ENCODE measurements at regions not wholly inside any gene's neighbourhood (a gene's known extent, or its start where the extent isn't known, plus 50 kb on each side); places are given as distances from the start of the nearest gene placed in this dataset.
"Not testable (repeated sequence)": the region's sequence is repeated elsewhere in the genome, so short reads cannot be mapped to it uniquely, and the experiment has no call there.

GRCh38 chr12:94836952-94837670 is 166.4 kb downstream of the NDUFA12 start:
- peaks cover 11% of the 10 kb centered on the region for H3K4me1 ChIP-seq (ENCODE audit: control insufficient read depth, insufficient read depth, low read length, poor library complexity, severe bottlenecking)
- not testable (repeated sequence) for H3K9me3 ChIP-seq (ENCODE audit: control insufficient read depth, low read length); H3K36me3 ChIP-seq (ENCODE audit: control insufficient read depth, insufficient read depth, low read length); H3K27ac ChIP-seq (ENCODE audit: low read depth, low read length, severe bottlenecking); H3K4me3 ChIP-seq (ENCODE audit: extremely low read depth, insufficient read depth, low read length, poor library complexity, severe bottlenecking)
- WGBS, 2 experiments (ENCODE audit: insufficient coverage in 2 of 2): 85 to 88% methylated on average over 6 to 8 of the region's 13 CpGs

DNA sequence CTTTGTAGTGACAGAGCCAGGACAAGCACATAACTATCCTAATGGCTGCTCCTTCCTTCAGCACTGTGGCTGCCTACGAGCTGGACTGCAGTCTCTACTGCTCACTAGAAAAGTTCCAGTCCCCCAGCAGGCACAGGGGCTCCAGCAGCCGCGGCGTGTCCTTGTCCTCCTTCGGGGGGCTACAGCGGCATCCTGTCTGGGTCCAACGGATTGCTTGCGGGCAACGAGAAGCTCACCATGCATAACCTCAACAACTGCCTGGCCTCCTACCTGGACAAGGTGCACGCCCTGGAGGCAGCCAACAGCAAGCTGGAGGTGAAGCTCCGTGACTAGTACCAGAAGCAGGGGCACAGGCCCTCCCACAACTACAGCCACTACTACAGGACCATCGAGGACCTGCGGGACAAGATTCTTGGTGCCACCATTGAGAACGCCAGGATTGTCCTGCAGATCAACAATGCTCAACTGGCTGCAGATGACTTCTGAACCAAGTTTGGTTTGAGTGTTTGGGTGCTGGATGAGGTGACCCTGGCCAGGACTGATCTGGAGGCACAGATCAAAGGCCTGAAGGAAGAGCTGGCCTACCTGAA is 169.4 kb downstream of the NDUFA12 start:
- H3K9me3 ChIP-seq (ENCODE audit: control insufficient read depth, low read length): no peaks in the 10 kb centered on the region
- H3K27ac ChIP-seq (ENCODE audit: low read depth, low read length, severe bottlenecking): peak overlapping the region; percentile 81
- H3K4me1 ChIP-seq (ENCODE audit: control insufficient read depth, insufficient read depth, low read length, poor library complexity, severe bottlenecking): peaks cover 11% of the 10 kb centered on the region
- no peaks in the 10 kb centered on the region for H3K36me3 ChIP-seq (ENCODE audit: control insufficient read depth, insufficient read depth, low read length)
- WGBS, 2 experiments (ENCODE audit: insufficient coverage in 2 of 2): 94 to 99% methylated on average over 11 to 13 of the region's 14 CpGs
- H3K4me3 ChIP-seq (ENCODE audit: extremely low read depth, insufficient read depth, low read length, poor library complexity, severe bottlenecking): no peak overlapping the region

GRCh38 chr12:94832780-94833681 is 170.5 kb downstream of the NDUFA12 start:
- H3K4me3 ChIP-seq (ENCODE audit: extremely low read depth, insufficient read depth, low read length, poor library complexity, severe bottlenecking): no peak overlapping the region
- H3K27ac ChIP-seq (ENCODE audit: low read depth, low read length, severe bottlenecking): peak overlapping the region; percentile 81
- WGBS, 2 experiments (ENCODE audit: insufficient coverage in 2 of 2): 53 to 66% methylated on average over 9 to 15 of the region's 15 CpGs
- no peaks in the 10 kb centered on the region for H3K36me3 ChIP-seq (ENCODE audit: control insufficient read depth, insufficient read depth, low read length)
- H3K9me3 ChIP-seq (ENCODE audit: control insufficient read depth, low read length): no peaks in the 10 kb centered on the region
- peaks cover 11% of the 10 kb centered on the region for H3K4me1 ChIP-seq (ENCODE audit: control insufficient read depth, insufficient read depth, low read length, poor library complexity, severe bottlenecking)

- no peak overlapping the region for H3K27ac ChIP-seq (ENCODE audit: low read depth, low read length, severe bottlenecking)
- H3K4me1 ChIP-seq (ENCODE audit: control insufficient read depth, insufficient read depth, low read length, poor library complexity, severe bottlenecking): peaks cover 11% of the 10 kb centered on the region
- H3K36me3 ChIP-seq (ENCODE audit: control insufficient read depth, insufficient read depth, low read length): no peaks in the 10 kb centered on the region
- H3K4me3 ChIP-seq (ENCODE audit: extremely low read depth, insufficient read depth, low read length, poor library complexity, severe bottlenecking): no peak overlapping the region
- WGBS, 2 experiments (ENCODE audit: insufficient coverage in 2 of 2): 80% methylated on average over 1 of the region's 3 CpGs; no CpG with 5 or more reads in 1 of the 2 experiments
- H3K9me3 ChIP-seq (ENCODE audit: control insufficient read depth, low read length): no peaks in the 10 kb centered on the region
Measured at GRCh38 chr12:94832105-94832504, 171.4 kb downstream of the NDUFA12 start.

DNA sequence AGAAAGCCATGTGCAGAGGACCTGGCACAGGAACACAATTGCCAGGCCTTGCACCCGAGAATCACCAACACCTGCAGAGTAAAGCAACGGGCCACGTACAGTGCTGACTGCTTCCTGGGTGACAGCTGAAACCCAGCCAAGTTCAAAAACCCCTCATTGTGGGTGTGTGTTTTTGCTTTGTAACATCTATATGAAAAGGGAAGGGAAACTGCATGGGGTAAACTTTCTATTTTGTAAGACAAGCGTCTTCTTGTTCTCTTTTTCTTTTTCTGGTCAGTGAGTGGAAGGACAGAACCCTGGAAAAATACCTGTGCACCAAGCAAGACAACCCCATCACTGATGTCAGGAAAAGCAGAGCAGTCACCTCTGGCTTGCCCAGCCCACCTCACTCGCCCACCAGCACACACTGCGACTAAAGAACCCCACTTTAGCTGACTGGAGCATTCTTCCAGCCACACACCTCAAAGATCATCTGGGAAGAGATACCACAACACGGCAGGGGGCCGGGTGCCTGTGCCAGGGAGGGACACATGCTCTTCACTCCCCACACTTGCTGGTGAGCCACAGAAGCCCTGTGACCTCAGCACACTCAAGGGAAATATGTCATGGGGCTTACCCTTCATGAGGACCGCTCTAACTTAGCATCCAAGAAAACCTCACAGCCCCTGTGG is 172.3 kb downstream of the NDUFA12 start:
- no peaks in the 10 kb centered on the region for H3K9me3 ChIP-seq (ENCODE audit: control insufficient read depth, low read length)
- 87 to 98% methylated on average over 9 of the region's 9 CpGs for WGBS, 2 experiments (ENCODE audit: insufficient coverage in 2 of 2)
- H3K4me1 ChIP-seq (ENCODE audit: control insufficient read depth, insufficient read depth, low read length, poor library complexity, severe bottlenecking): peaks cover 11% of the 10 kb centered on the region

GRCh38 chr12:94829552-94829951 is 173.9 kb downstream of the NDUFA12 start:
- no peaks in the 10 kb centered on the region for H3K36me3 ChIP-seq (ENCODE audit: control insufficient read depth, insufficient read depth, low read length)
- H3K4me1 ChIP-seq (ENCODE audit: control insufficient read depth, insufficient read depth, low read length, poor library complexity, severe bottlenecking): peaks cover 11% of the 10 kb centered on the region
- H3K27ac ChIP-seq (ENCODE audit: low read depth, low read length, severe bottlenecking): no peak overlapping the region
- no peak overlapping the region for H3K4me3 ChIP-seq (ENCODE audit: extremely low read depth, insufficient read depth, low read length, poor library complexity, severe bottlenecking)
- H3K9me3 ChIP-seq (ENCODE audit: control insufficient read depth, low read length): no peaks in the 10 kb centered on the region
- WGBS, 2 experiments (ENCODE audit: insufficient coverage in 2 of 2): no CpG with 5 or more reads among the region's 1 CpG

More for the DNA sequence above, 172.3 kb downstream of the NDUFA12 start:
- H3K36me3 ChIP-seq (ENCODE audit: control insufficient read depth, insufficient read depth, low read length): no peaks in the 10 kb centered on the region
- no peak overlapping the region for H3K27ac ChIP-seq (ENCODE audit: low read depth, low read length, severe bottlenecking)
- no peak overlapping the region for H3K4me3 ChIP-seq (ENCODE audit: extremely low read depth, insufficient read depth, low read length, poor library complexity, severe bottlenecking)

DNA sequence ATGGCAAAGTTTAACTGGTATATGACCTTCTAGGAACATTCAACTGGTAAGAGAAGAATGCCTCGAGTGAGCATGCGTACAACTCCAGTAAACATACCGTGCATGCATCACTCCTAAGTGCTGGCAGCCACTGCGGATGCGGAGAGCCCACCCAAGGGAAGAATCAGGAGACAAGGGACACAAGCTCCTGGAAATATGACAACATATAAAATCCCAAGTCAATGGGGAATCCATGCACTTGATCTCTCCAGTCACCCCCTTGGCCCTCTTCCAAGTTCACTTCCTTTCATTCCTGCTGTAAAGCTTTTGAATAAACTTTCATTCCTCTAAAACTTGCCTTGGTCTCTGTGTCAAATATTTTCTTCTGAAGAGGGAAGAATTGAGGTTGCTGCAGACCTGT is 168.7 kb upstream of the TMCC3 start:
- H3K36me3 ChIP-seq (ENCODE audit: control insufficient read depth, insufficient read depth, low read length): no peaks in the 10 kb centered on the region
- no peaks in the 10 kb centered on the region for H3K4me1 ChIP-seq (ENCODE audit: control insufficient read depth, insufficient read depth, low read length, poor library complexity, severe bottlenecking)
- 89 to 91% methylated on average over 5 of the region's 5 CpGs for WGBS, 2 experiments (ENCODE audit: insufficient coverage in 2 of 2)
- no peak overlapping the region for H3K4me3 ChIP-seq (ENCODE audit: extremely low read depth, insufficient read depth, low read length, poor library complexity, severe bottlenecking)
- H3K27ac ChIP-seq (ENCODE audit: low read depth, low read length, severe bottlenecking): no peak overlapping the region
- peaks cover 4% of the 10 kb centered on the region for H3K9me3 ChIP-seq (ENCODE audit: control insufficient read depth, low read length)

- Histone ChIP-seq H3K36me3 (ENCODE audit: control insufficient read depth, insufficient read depth, low read length) (no peaks in the 10 kb centered on the region), H3K4me3 (ENCODE audit: extremely low read depth, insufficient read depth, low read length, poor library complexity, severe bottlenecking) (no peak overlapping the region), H3K27ac (ENCODE audit: low read depth, low read length, severe bottlenecking) (no peak overlapping the region), H3K9me3 (ENCODE audit: control insufficient read depth, low read length) (peaks cover 12% of the 10 kb centered on the region), H3K4me1 (ENCODE audit: control insufficient read depth, insufficient read depth, low read length, poor library complexity, severe bottlenecking) (no peaks in the 10 kb centered on the region)
- WGBS, 2 experiments (ENCODE audit: insufficient coverage in 2 of 2): 80% methylated on average over 1 of the region's 1 CpG; no CpG with 5 or more reads in 1 of the 2 experiments
Measured at GRCh38 chr12:94817695-94818075, 167.3 kb upstream of the TMCC3 start.

- peaks cover 15% of the 10 kb centered on the region for H3K9me3 ChIP-seq (ENCODE audit: control insufficient read depth, low read length)
- not testable (repeated sequence) for H3K36me3 ChIP-seq (ENCODE audit: control insufficient read depth, insufficient read depth, low read length); H3K4me1 ChIP-seq (ENCODE audit: control insufficient read depth, insufficient read depth, low read length, poor library complexity, severe bottlenecking); H3K4me3 ChIP-seq (ENCODE audit: extremely low read depth, insufficient read depth, low read length, poor library complexity, severe bottlenecking); H3K27ac ChIP-seq (ENCODE audit: low read depth, low read length, severe bottlenecking)
- WGBS, 2 experiments (ENCODE audit: insufficient coverage in 2 of 2): 86 to 96% methylated on average over 9 of the region's 15 CpGs
Measured at GRCh38 chr12:94817201-94817600, 166.8 kb upstream of the TMCC3 start.

GRCh38 chr12:94816746-94817145 is 166.4 kb upstream of the TMCC3 start:
- peaks cover 20% of the 10 kb centered on the region for H3K9me3 ChIP-seq (ENCODE audit: control insufficient read depth, low read length)
- H3K27ac ChIP-seq (ENCODE audit: low read depth, low read length, severe bottlenecking); H3K4me1 ChIP-seq (ENCODE audit: control insufficient read depth, insufficient read depth, low read length, poor library complexity, severe bottlenecking); H3K4me3 ChIP-seq (ENCODE audit: extremely low read depth, insufficient read depth, low read length, poor library complexity, severe bottlenecking); H3K36me3 ChIP-seq (ENCODE audit: control insufficient read depth, insufficient read depth, low read length): not testable (repeated sequence)
- 50 to 100% methylated on average over 1 to 2 of the region's 5 CpGs for WGBS, 2 experiments (ENCODE audit: insufficient coverage in 2 of 2)

Measured in mesodermal cell (in vitro differentiated cells).